H1 (cell line): ENCODE measurements at regions not wholly inside any gene's neighbourhood (a gene's known extent, or its start where the extent isn't known, plus 50 kb on each side); places are given as distances from the start of the nearest gene placed in this dataset.

ENCODE experiments used
- CTCF ChIA-PET: fragments of 300-600 bp; sonication (Branson Sonifier 250); formaldehyde crosslinking; loops from one replicate; lab custom pipeline; 2021; ENCODE audit not compliant: partially characterized antibody; lab: Charles Lee
- POLR2A ChIA-PET: fragments of 300-600 bp; sonication (Branson Sonifier 250); formaldehyde crosslinking; loops from one replicate; lab custom pipeline; 2021; ENCODE audit warnings: inconsistent platforms; ENCODE audit not compliant: partially characterized antibody; lab: Charles Lee
- DNase-seq, 2 experiments: peaks; one replicate each; pipeline versions ENCODE4 v3.0.0 to v3.0.0-alpha.2; 2010 to 2022; ENCODE audit warnings: low spot score in 2 of 2, low read depth in 1 of 2, mixed read lengths in 1 of 2
- FAIRE-seq: peaks from 2 replicates; lab custom pipeline; 2011; peaks lifted over from hg19 to GRCh38; lab: Jason Lieb, UNC
- H2AFZ ChIP-seq: 2 replicates; pipeline ENCODE4 v1.8.1; 2012; ENCODE audit warnings: low read length, inconsistent platforms
- H2AK5ac ChIP-seq: 2 replicates; pipeline ENCODE4 v1.6.1; 2013; ENCODE audit warnings: low read depth, low read length
- H2BK120ac ChIP-seq: replicated peaks from 2 replicates; pipeline ENCODE3; 2013; ENCODE audit warnings: low read depth, low read length, inconsistent platforms
- H2BK12ac ChIP-seq: 2 replicates; pipeline ENCODE4 v1.6.1; 2013; ENCODE audit warnings: low read depth, low read length
- H2BK15ac ChIP-seq: 2 replicates; pipeline ENCODE4 v1.6.1; 2013; ENCODE audit warnings: low read length
- H2BK20ac ChIP-seq: 2 replicates; pipeline ENCODE4 v1.6.1; 2013; ENCODE audit warnings: low read length
- H2BK5ac ChIP-seq: 2 replicates; pipeline ENCODE4 v1.6.1; 2013; ENCODE audit warnings: low read depth, low read length
- H3K14ac ChIP-seq: 2 replicates; pipeline ENCODE4 v1.6.1; 2013; ENCODE audit warnings: inconsistent platforms; ENCODE audit not compliant: insufficient read length
- H3K18ac ChIP-seq: 2 replicates; pipeline ENCODE4 v1.6.1; 2013; ENCODE audit warnings: low read length; ENCODE audit errors: extremely low read depth
- H3K23ac ChIP-seq: 2 replicates; pipeline ENCODE4 v1.6.1; 2013; ENCODE audit warnings: inconsistent platforms; ENCODE audit not compliant: insufficient read length
- H3K23me2 ChIP-seq: 2 replicates; pipeline ENCODE4 v1.6.1; 2013; ENCODE audit warnings: low read depth, low read length
- H3K27ac ChIP-seq: 2 replicates; pipeline ENCODE4 v1.6.1; 2011; ENCODE audit warnings: low read depth, low read length, inconsistent platforms
- H3K27me3 ChIP-seq, 4 experiments: replicated peaks in 1 of 4; 1 replicate in 1 of 4; 2 replicates in 3 of 4; pipeline versions ENCODE4 v1.6.1 to v1.8.1; 2011 to 2013; ENCODE audit warnings: low read length in 3 of 4, mild to moderate bottlenecking in 3 of 4, inconsistent platforms in 2 of 4, mixed read lengths in 2 of 4, moderate library complexity in 1 of 4; ENCODE audit not compliant: control insufficient read depth in 3 of 4, insufficient read depth in 3 of 4; ENCODE audit errors: extremely low read depth in 1 of 4
- H3K36me3 ChIP-seq, 4 experiments: 2 replicates each; pipeline versions ENCODE4 v1.6.1 to v1.8.1; 2011 to 2013; ENCODE audit warnings: mild to moderate bottlenecking in 4 of 4, low read length in 3 of 4, moderate library complexity in 2 of 4, control low read depth in 1 of 4, inconsistent platforms in 1 of 4; ENCODE audit not compliant: insufficient read depth in 4 of 4, control insufficient read depth in 2 of 4
- H3K4ac ChIP-seq: replicated peaks from 2 replicates; pipeline ENCODE3; 2013; ENCODE audit warnings: low read length, low read depth, mixed read lengths, inconsistent platforms; ENCODE audit not compliant: insufficient read length
- H3K4me1 ChIP-seq, 4 experiments: replicated peaks in 1 of 4; 1 replicate in 1 of 4; 2 replicates in 3 of 4; pipeline versions ENCODE4 v1.6.1 to v1.8.1; 2011 to 2013; ENCODE audit warnings: low read length in 3 of 4, inconsistent platforms in 2 of 4, mixed read lengths in 1 of 4; ENCODE audit not compliant: insufficient read depth in 4 of 4, control insufficient read depth in 3 of 4
- H3K4me2 ChIP-seq, 2 experiments: 2 replicates each; pipeline versions ENCODE4 v1.6.1 to v1.8.1; 2011 to 2013; ENCODE audit warnings: low read depth in 2 of 2, low read length in 2 of 2, control low read depth in 1 of 2, inconsistent platforms in 1 of 2, mild to moderate bottlenecking in 1 of 2; ENCODE audit not compliant: insufficient read depth in 1 of 2
- H3K4me3 ChIP-seq, 4 experiments: fragments of 200-600, 300-600 bp in 1 of 4; sonication (generic), shearing (Covaris generic), sonication (Bioruptor Twin) in 1 of 4; 2 replicates each; pipeline versions ENCODE4 v1.5.1 to v1.8.1; 2011 to 2016; ENCODE audit warnings: low read length in 4 of 4, low read depth in 3 of 4, control low read depth in 2 of 4, inconsistent platforms in 2 of 4, mild to moderate bottlenecking in 2 of 4, mixed read lengths in 1 of 4, moderate library complexity in 1 of 4; ENCODE audit not compliant: insufficient read depth in 2 of 4; ENCODE audit errors: extremely low read depth in 1 of 4
- H3K56ac ChIP-seq: replicated peaks from 2 replicates; pipeline ENCODE3; 2013; ENCODE audit warnings: low read depth, mild to moderate bottlenecking, mixed read lengths, low read length, inconsistent platforms; ENCODE audit not compliant: insufficient read length
- H3K79me1 ChIP-seq: 2 replicates; pipeline ENCODE4 v1.6.1; 2013; ENCODE audit warnings: low read depth, low read length, control low read depth
- H3K79me2 ChIP-seq, 2 experiments: 2 replicates each; pipeline versions ENCODE4 v1.6.1 to v1.8.1; 2012 to 2013; ENCODE audit warnings: low read length in 2 of 2, mild to moderate bottlenecking in 2 of 2, inconsistent platforms in 1 of 2; ENCODE audit not compliant: insufficient read depth in 2 of 2, control insufficient read depth in 1 of 2
- H3K9ac ChIP-seq, 4 experiments: replicated peaks in 1 of 4; 1 replicate in 1 of 4; 2 replicates in 3 of 4; pipeline versions ENCODE4 v1.6.1 to v1.8.1; 2011 to 2013; ENCODE audit warnings: low read depth in 3 of 4, low read length in 3 of 4, control low read depth in 2 of 4, mild to moderate bottlenecking in 2 of 4, moderate library complexity in 2 of 4, inconsistent platforms in 1 of 4; ENCODE audit errors: extremely low read depth in 1 of 4
- H3K9me3 ChIP-seq, 2 experiments: 2 replicates each; pipeline versions ENCODE4 v1.6.1 to v1.8.1; 2012 to 2013; ENCODE audit warnings: mild to moderate bottlenecking in 2 of 2, moderate library complexity in 2 of 2, control low read depth in 1 of 2, inconsistent platforms in 1 of 2, low read depth in 1 of 2, low read length in 1 of 2, mixed read lengths in 1 of 2; ENCODE audit not compliant: insufficient read depth in 2 of 2
- H4K20me1 ChIP-seq, 2 experiments: replicated peaks in 1 of 2; 2 replicates each; pipeline versions ENCODE3 to v1.8.1; 2011 to 2013; ENCODE audit warnings: inconsistent platforms in 2 of 2, low read length in 2 of 2, mild to moderate bottlenecking in 1 of 2; ENCODE audit not compliant: insufficient read depth in 2 of 2, control insufficient read depth in 1 of 2
- H4K5ac ChIP-seq: 2 replicates; pipeline ENCODE4 v1.6.1; 2013; ENCODE audit warnings: low read length, low read depth, mixed read lengths, inconsistent platforms; ENCODE audit not compliant: insufficient read length
- H4K8ac ChIP-seq: 2 replicates; pipeline ENCODE4 v1.8.0; 2013; ENCODE audit warnings: mild to moderate bottlenecking, moderate library complexity, low read length, inconsistent platforms; ENCODE audit not compliant: insufficient read depth; ENCODE audit errors: extremely low read depth
- H4K91ac ChIP-seq: replicated peaks from 2 replicates; pipeline ENCODE3; 2013; ENCODE audit warnings: low read length, mixed read lengths, inconsistent platforms; ENCODE audit not compliant: insufficient read length
- EGR1 ChIP-seq: IDR thresholded peaks from 2 replicates; pipeline ENCODE4 v1.6.1; 2011; ENCODE audit warnings: low read depth, low read length, borderline replicate concordance
- EZH2 ChIP-seq: fragments of 200-600 bp; sonication (generic); IDR thresholded peaks from 2 replicates; pipeline ENCODE4 v1.7.1; 2012; ENCODE audit warnings: low read depth, mild to moderate bottlenecking, moderate library complexity, low read length, inconsistent platforms; ENCODE audit not compliant: severe bottlenecking
- POLR2A ChIP-seq, 2 experiments: IDR thresholded peaks; 1 replicate in 1 of 2; 2 replicates in 1 of 2; pipeline ENCODE4 v1.6.1; 2011; ENCODE audit warnings: low read depth in 2 of 2, low read length in 2 of 2, mild to moderate bottlenecking in 2 of 2; ENCODE audit errors: control extremely low read depth in 1 of 2
- RBBP5 ChIP-seq: IDR thresholded peaks from 2 replicates; pipeline ENCODE4 v1.7.1; 2012; ENCODE audit warnings: low read depth, mild to moderate bottlenecking, inconsistent platforms, low read length, moderate library complexity, borderline replicate concordance
- TAF1 ChIP-seq: IDR thresholded peaks from 2 replicates; pipeline ENCODE4 v1.6.1; 2011; ENCODE audit warnings: mild to moderate bottlenecking, low read depth, low read length
- WGBS, 2 experiments: shearing (Covaris generic) in 1 of 2; methylation state at CpG; one replicate each; pipeline versions ENCODE4 v1.1.6 to v1.1.7; 2013 to 2015; ENCODE audit warnings: low lambda C conversion rate in 2 of 2, mixed read lengths in 2 of 2, inconsistent platforms in 1 of 2, low coverage in 1 of 2, missing lambda C conversion rate in 1 of 2; ENCODE audit not compliant: insufficient replicate concordance in 2 of 2, insufficient coverage in 1 of 2, insufficient read length in 1 of 2; ENCODE audit errors: extremely low coverage in 1 of 2, missing lambda C conversion rate in 1 of 2; 5-methylcytosine and 5-hydroxymethylcytosine counted together
- TF ChIP-seq, protein P1 (sequence below): IDR thresholded peaks from 2 replicates; pipeline ENCODE4 v1.6.1; 2011; ENCODE audit warnings: low read length, improper control_type of control experiment
- TF ChIP-seq, protein P2 (sequence below): IDR thresholded peaks from 2 replicates; pipeline ENCODE4 v1.6.1; 2012; ENCODE audit warnings: inconsistent platforms

DNA sequence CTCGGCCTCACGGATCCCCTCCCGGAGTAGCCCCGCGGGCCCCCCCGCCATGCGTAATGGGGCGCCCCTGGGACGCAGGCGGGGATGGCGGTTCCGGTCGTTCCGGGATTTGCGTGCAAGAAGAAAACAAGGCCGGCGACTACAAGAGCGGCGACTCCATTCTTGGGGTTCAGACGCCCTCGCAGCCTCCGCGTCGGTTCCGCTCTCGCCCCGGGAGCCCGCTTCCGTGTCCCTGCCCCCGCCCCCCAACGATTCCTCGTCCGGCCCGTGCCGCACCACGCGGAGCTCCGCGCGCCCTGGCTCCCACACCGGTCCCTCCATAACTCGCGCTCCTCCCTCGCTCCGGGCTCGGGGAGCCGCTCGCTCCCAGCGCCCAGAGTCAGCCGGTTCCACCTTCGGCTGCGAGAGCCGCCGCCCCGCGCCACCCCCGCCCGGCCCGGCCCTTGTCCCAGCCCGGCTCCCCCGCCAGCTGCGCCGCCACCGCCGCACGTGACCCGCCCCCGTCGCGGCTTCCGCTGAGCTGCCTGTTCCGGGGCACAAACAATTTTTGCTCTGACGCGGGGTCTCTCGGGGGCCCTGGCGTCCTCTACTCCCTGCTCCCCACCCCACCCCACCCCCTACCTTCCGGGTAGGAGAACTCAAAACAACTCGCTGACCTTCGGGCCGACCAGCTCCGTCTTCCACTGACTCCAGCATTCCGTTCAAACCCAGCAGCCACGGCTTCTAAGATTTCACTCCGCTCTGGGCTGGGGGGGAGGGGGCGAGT, 78.8 kb upstream of the BCOR start:
- peaks cover 0 to 7% (median 0%) of the 10 kb centered on the region in 4 experiments; a peak in 2 of 7 replicates for H3K27me3 ChIP-seq
- no peak overlapping the region for H3K14ac ChIP-seq
- no peaks in the 10 kb centered on the region for H3K79me1 ChIP-seq
- H3K23me2 ChIP-seq = peaks cover 7% of the 10 kb centered on the region; the same call in 1 of the 2 replicates
- DNase-seq (peak in 1 of 2 experiments; percentile 56), FAIRE-seq (no peak)
- peak overlapping the region; percentile 98 for H3K18ac ChIP-seq
- ChIA-PET CTCF (interaction anchor here (0.8 to 1.5 kb wide), 3 partner anchors 13 to 44 kb away, joined by 3 to 5 read pairs (median 3); no protein-coding TSS in a partner anchor), POLR2A (interaction anchor here (0.8 to 2.3 kb wide), 13 partner anchors 9 to 120 kb away, joined by 3 to 16 read pairs (median 5); partner anchors contain the start of gene BCOR)
- peak overlapping the region; percentile 88; the same call in 1 of the 2 replicates for H3K27ac ChIP-seq
- peaks cover 0 to 19% (median 8%) of the 10 kb centered on the region in 4 experiments; a peak in 6 of 7 replicates for H3K4me1 ChIP-seq
- no peak overlapping the region for H2BK20ac ChIP-seq
- no peaks in the 10 kb centered on the region for H3K36me3 ChIP-seq
- peak overlapping the region; percentile 79; the same call in 1 of the 2 replicates for H4K8ac ChIP-seq
- no peak overlapping the region for H2BK120ac ChIP-seq
- H2AK5ac ChIP-seq = no peak overlapping the region
- no peak overlapping the region for H2AFZ ChIP-seq
- peak overlapping the region; percentile 94 for H3K4ac ChIP-seq
- peak overlapping the region; percentile 88 for H4K5ac ChIP-seq
- H2BK12ac ChIP-seq = no peak overlapping the region; the same call in 1 of the 2 replicates
- peak overlapping the region; percentile 84; the same call in 1 of the 2 replicates for H2BK5ac ChIP-seq
- peak overlapping the region; percentile 77 for H3K56ac ChIP-seq
- no peaks in the 10 kb centered on the region for H4K20me1 ChIP-seq
- H3K79me2 ChIP-seq = peaks cover 0 to 22% of the 10 kb centered on the region in 2 experiments; a peak in 2 of 4 replicates
- TF ChIP-seq, protein P1, sequence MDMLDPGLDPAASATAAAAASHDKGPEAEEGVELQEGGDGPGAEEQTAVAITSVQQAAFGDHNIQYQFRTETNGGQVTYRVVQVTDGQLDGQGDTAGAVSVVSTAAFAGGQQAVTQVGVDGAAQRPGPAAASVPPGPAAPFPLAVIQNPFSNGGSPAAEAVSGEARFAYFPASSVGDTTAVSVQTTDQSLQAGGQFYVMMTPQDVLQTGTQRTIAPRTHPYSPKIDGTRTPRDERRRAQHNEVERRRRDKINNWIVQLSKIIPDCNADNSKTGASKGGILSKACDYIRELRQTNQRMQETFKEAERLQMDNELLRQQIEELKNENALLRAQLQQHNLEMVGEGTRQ = peak; percentile 42; the same call in 1 of the 2 replicates
- TF ChIP-seq, protein P2, sequence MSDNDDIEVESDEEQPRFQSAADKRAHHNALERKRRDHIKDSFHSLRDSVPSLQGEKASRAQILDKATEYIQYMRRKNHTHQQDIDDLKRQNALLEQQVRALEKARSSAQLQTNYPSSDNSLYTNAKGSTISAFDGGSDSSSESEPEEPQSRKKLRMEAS = peak; percentile 30; the same call in 1 of the 2 replicates
- TF ChIP-seq RBBP5 = peak; percentile 28; the same call in 1 of the 2 replicates
- TF ChIP-seq EGR1 = no peak
- TF ChIP-seq POLR2A (IDR thresholded peaks at IDR 0.05; ENCODE audit: control extremely low read depth in 1 of 2, low read depth in 2 of 2, low read length in 2 of 2) = peak in 1 of 2 experiments; percentile 56; a peak in 1 of 3 replicates
- TF ChIP-seq TAF1 = peak; percentile 24; the same call in 1 of the 2 replicates
- no peak for TF ChIP-seq EZH2
- no peak overlapping the region for H2BK15ac ChIP-seq
- H4K91ac ChIP-seq = peak overlapping the region; percentile 93
- H3K4me3 ChIP-seq = peak overlapping the region; percentile 56 to 69 (median 61)
- H3K9me3 ChIP-seq = no peaks in the 10 kb centered on the region
- WGBS, 2 experiments = 3% methylated on average over 8 of the region's 85 CpGs; no CpG with 5 or more reads in 1 of the 2 experiments
- no peak overlapping the region for H3K23ac ChIP-seq
- H3K9ac ChIP-seq = peak overlapping the region; percentile 30 to 85 (median 64); a peak in 5 of 7 replicates
- peak overlapping the region; percentile 64 to 83 for H3K4me2 ChIP-seq
